IMR-90 (cell line): ENCODE measurements at regions not wholly inside any gene's neighbourhood (a gene's known extent, or its start where the extent isn't known, plus 50 kb on each side); places are given as distances from the start of the nearest gene placed in this dataset.

ENCODE experiments used
- ATAC-seq: fragments of 200-7000 bp; cut with Tn5 transposase; 2 replicates; pipeline ENCODE4 v1.9.1; 2020; ENCODE audit warnings: low read depth, mild to moderate bottlenecking, moderate library complexity
- BruUV-seq: library from RNA; stranded (reverse); fragments of 400-500 nt; replicated peaks from 2 replicates; lab custom pipeline; 2021; lab: Mats Ljungman, UMichigan
- CTCF ChIA-PET: fragments of 300-600 bp; formaldehyde crosslinking; extraction: SDS; loops from one replicate; lab custom pipeline; 2021; ENCODE audit warnings: antibody characterized with exemption; lab: Yijun Ruan, JAX
- POLR2A ChIA-PET: fragments of 300-600 bp; sonication (Branson Sonifier 250); formaldehyde crosslinking; loops from one replicate; lab custom pipeline; 2022; ENCODE audit warnings: antibody characterized with exemption; ENCODE audit not compliant: unreplicated experiment; lab: Charles Lee
- DNase-seq: peaks from one replicate; pipeline ENCODE4 v3.0.0; 2013
- H2AFZ ChIP-seq: replicated peaks from 2 replicates; pipeline ENCODE3; 2013; ENCODE audit warnings: low read length, mild to moderate bottlenecking; ENCODE audit not compliant: poor library complexity
- H2AK5ac ChIP-seq: 2 replicates; pipeline ENCODE4 v1.6.1; 2013; ENCODE audit warnings: low read depth, low read length, inconsistent platforms
- H2AK9ac ChIP-seq: replicated peaks from 2 replicates; pipeline ENCODE3; 2013; ENCODE audit warnings: mild to moderate bottlenecking, low read depth, low read length, moderate library complexity; ENCODE audit not compliant: poor library complexity
- H2BK120ac ChIP-seq: 2 replicates; pipeline ENCODE4 v1.6.1; 2013; ENCODE audit warnings: low read depth, low read length, inconsistent platforms
- H2BK15ac ChIP-seq: 3 replicates; pipeline ENCODE4 v1.6.1; 2013; ENCODE audit warnings: low read depth, low read length, inconsistent platforms
- H2BK20ac ChIP-seq: 2 replicates; pipeline ENCODE4 v1.6.1; 2013; ENCODE audit warnings: low read depth, mild to moderate bottlenecking, inconsistent platforms, low read length, moderate library complexity
- H2BK5ac ChIP-seq: 2 replicates; pipeline ENCODE4 v1.6.1; 2013; ENCODE audit warnings: mild to moderate bottlenecking, low read depth, low read length, inconsistent platforms; ENCODE audit not compliant: poor library complexity, severe bottlenecking
- H3K14ac ChIP-seq: replicated peaks from 2 replicates; pipeline ENCODE4 v1.6.1; 2013; ENCODE audit warnings: low read depth, low read length, inconsistent platforms
- H3K18ac ChIP-seq: 2 replicates; pipeline ENCODE4 v1.6.1; 2013; ENCODE audit warnings: low read depth, low read length, control low read depth
- H3K23ac ChIP-seq: 2 replicates; pipeline ENCODE4 v1.6.1; 2013; ENCODE audit warnings: low read depth, low read length, inconsistent platforms
- H3K27ac ChIP-seq: 2 replicates; pipeline ENCODE4 v1.5.1; 2013; ENCODE audit warnings: mild to moderate bottlenecking, control low read depth, low read length; ENCODE audit not compliant: insufficient read depth
- H3K27me3 ChIP-seq: 2 replicates; pipeline ENCODE4 v1.6.1; 2013; ENCODE audit warnings: low read length; ENCODE audit not compliant: control insufficient read depth, insufficient read depth
- H3K36me3 ChIP-seq: 2 replicates; pipeline ENCODE4 v1.6.1; 2013; ENCODE audit warnings: low read length, mixed read lengths; ENCODE audit not compliant: control insufficient read depth, insufficient read depth
- H3K4ac ChIP-seq: 2 replicates; pipeline ENCODE4 v1.6.1; 2013; ENCODE audit warnings: low read depth, low read length, inconsistent platforms
- H3K4me1 ChIP-seq: 2 replicates; pipeline ENCODE4 v1.6.1; 2013; ENCODE audit warnings: low read length, mixed read lengths; ENCODE audit not compliant: control insufficient read depth, insufficient read depth
- H3K4me2 ChIP-seq: 2 replicates; pipeline ENCODE4 v1.6.1; 2013; ENCODE audit warnings: low read depth, mild to moderate bottlenecking, control low read depth, low read length, moderate library complexity
- H3K4me3 ChIP-seq: 2 replicates; pipeline ENCODE4 v1.5.1; 2013; ENCODE audit warnings: low read depth, mild to moderate bottlenecking, control low read depth, low read length, moderate library complexity; ENCODE audit not compliant: insufficient read depth
- H3K56ac ChIP-seq: 2 replicates; pipeline ENCODE4 v1.6.1; 2013; ENCODE audit warnings: low read length, inconsistent platforms; ENCODE audit not compliant: insufficient read depth; ENCODE audit errors: extremely low read depth
- H3K79me1 ChIP-seq, 2 experiments: 2 replicates each; pipeline ENCODE4 v1.6.1; 2013; ENCODE audit warnings: low read length in 2 of 2, inconsistent platforms in 1 of 2, low read depth in 1 of 2
- H3K9ac ChIP-seq: 2 replicates; pipeline ENCODE4 v1.6.1; 2013; ENCODE audit warnings: low read depth, low read length, control low read depth
- H3K9me1 ChIP-seq: 2 replicates; pipeline ENCODE4 v1.6.1; 2013; ENCODE audit warnings: low read length, inconsistent platforms; ENCODE audit not compliant: insufficient read depth
- H3K9me3 ChIP-seq: 2 replicates; pipeline ENCODE4 v1.6.1; 2013; ENCODE audit warnings: low read length; ENCODE audit not compliant: control insufficient read depth, insufficient read depth
- H4K20me1 ChIP-seq: 2 replicates; pipeline ENCODE4 v1.6.1; 2013; ENCODE audit warnings: low read length, inconsistent platforms; ENCODE audit not compliant: insufficient read depth
- H4K5ac ChIP-seq: 2 replicates; pipeline ENCODE4 v1.6.1; 2013; ENCODE audit warnings: mild to moderate bottlenecking, low read depth, low read length, control low read depth
- H4K8ac ChIP-seq, 2 experiments: 2 replicates each; pipeline ENCODE4 v1.6.1; 2013; ENCODE audit warnings: low read depth in 2 of 2, low read length in 2 of 2, control low read depth in 1 of 2, inconsistent platforms in 1 of 2
- H4K91ac ChIP-seq: 2 replicates; pipeline ENCODE4 v1.6.1; 2013; ENCODE audit warnings: low read depth, low read length, inconsistent platforms; ENCODE audit not compliant: insufficient read depth
- CHD1 ChIP-seq: IDR thresholded peaks from 2 replicates; pipeline ENCODE4 v1.6.1; 2012; ENCODE audit warnings: low read depth, low read length, improper control_type of control experiment
- FOS ChIP-seq: fragments of 150-350 bp; IDR thresholded peaks from 2 replicates; pipeline ENCODE4 v1.6.1; 2016; ENCODE audit warnings: low read depth, low read length
- MAFK ChIP-seq: IDR thresholded peaks from 2 replicates; pipeline ENCODE4 v1.6.1; 2012; ENCODE audit warnings: low read depth, low read length, improper control_type of control experiment
- MXI1 ChIP-seq: IDR thresholded peaks from 2 replicates; pipeline ENCODE4 v1.6.1; 2012; ENCODE audit warnings: low read depth, mild to moderate bottlenecking, low read length, moderate library complexity, borderline replicate concordance
- NFE2L2 ChIP-seq: fragments of 150-350 bp; IDR thresholded peaks from 2 replicates; pipeline ENCODE4 v1.6.1; 2016; ENCODE audit warnings: low read depth, mild to moderate bottlenecking, low read length
- RAD21 ChIP-seq: IDR thresholded peaks from 2 replicates; pipeline ENCODE4 v1.6.1; 2012; ENCODE audit warnings: low read length, improper control_type of control experiment
- RCOR1 ChIP-seq: IDR thresholded peaks from 2 replicates; pipeline ENCODE4 v1.6.1; 2012; ENCODE audit warnings: mild to moderate bottlenecking, low read length, improper control_type of control experiment; ENCODE audit not compliant: insufficient replicate concordance
- WGBS, 2 experiments: methylation state at CpG; one replicate each; pipeline versions ENCODE4 v1.1.5 to v1.1.7; 2013; ENCODE audit warnings: missing lambda C conversion rate in 2 of 2; ENCODE audit not compliant: insufficient read length in 1 of 2; ENCODE audit errors: extremely low coverage in 2 of 2; 5-methylcytosine and 5-hydroxymethylcytosine counted together
- dilution Hi-C: fragments of 300-500 bp; cut with HindIII; formaldehyde crosslinking; loops from one replicate; pipeline ENCODE4 v1.14.3; 2018; ENCODE audit warnings: low sequenced_read_pairs; ENCODE audit not compliant: unreplicated experiment
- in situ Hi-C: fragments of 300-500 bp; cut with MboI; formaldehyde crosslinking; loops from 3 replicates; pipeline ENCODE4 v1.14.3; 2019; ENCODE audit warnings: low sequenced_read_pairs, inconsistent platforms, mixed read lengths
- intact Hi-C: fragments of 100-400 bp; cut with micrococcal nuclease; formaldehyde crosslinking; loops from 2 replicates; pipeline ENCODE4 v1.10.0; 2022
- TF ChIP-seq, protein P1 (sequence below): fragments of 150-350 bp; IDR thresholded peaks from 2 replicates; pipeline ENCODE4 v1.6.1; 2017; ENCODE audit warnings: mild to moderate bottlenecking, antibody characterized with exemption, low read length, low read depth

DNA sequence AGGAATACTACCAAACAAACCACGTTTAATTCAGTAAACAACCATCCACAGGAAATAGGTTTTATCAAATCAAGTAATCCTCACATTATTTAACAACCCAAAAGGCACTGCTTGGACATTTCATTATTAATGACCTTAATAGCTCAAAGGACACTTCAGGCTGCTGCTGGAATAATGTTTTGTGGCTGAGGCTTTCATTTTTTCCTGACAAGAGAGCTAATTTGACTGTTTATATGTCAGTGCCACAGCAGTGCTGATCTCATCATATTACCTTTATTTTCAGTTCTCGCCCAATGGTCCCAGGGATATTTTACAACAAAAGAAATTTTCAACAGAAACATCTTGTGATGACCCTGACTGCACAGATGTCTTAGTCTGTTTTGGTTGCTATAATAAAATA is 589.8 kb upstream of the GRAMD2B start:
- Histone ChIP-seq H3K9ac (no peak overlapping the region), H3K79me1 (no peaks in the 10 kb centered on the region), H4K91ac (no peak overlapping the region), H2BK120ac (no peak overlapping the region), H3K4me1 (no peaks in the 10 kb centered on the region), H2AFZ (no peak overlapping the region), H3K23ac (no peak overlapping the region), H3K27ac (no peak overlapping the region), H3K14ac (no peak overlapping the region), H2AK9ac (no peak overlapping the region), H3K18ac (no peak overlapping the region), H2BK20ac (no peak overlapping the region), H2BK15ac (no peak overlapping the region), H4K20me1 (no peaks in the 10 kb centered on the region), H2BK5ac (no peak overlapping the region), H3K36me3 (no peaks in the 10 kb centered on the region), H2AK5ac (no peak overlapping the region), H3K27me3 (no peaks in the 10 kb centered on the region; the same call in 1 of the 2 replicates), H3K4me3 (no peak overlapping the region), H3K9me1 (no peaks in the 10 kb centered on the region), H3K4ac (no peak overlapping the region), H3K4me2 (no peak overlapping the region), H4K8ac (no peak overlapping the region), H3K9me3 (no peaks in the 10 kb centered on the region), H3K56ac (no peak overlapping the region), H4K5ac (no peak overlapping the region)
- intact Hi-C loops: no loop called here
- ChIA-PET CTCF (interaction anchor here (0.6 kb wide), 1 partner anchor 348 kb away, joined by 3 read pairs; no protein-coding TSS in a partner anchor), POLR2A (no interaction called here)
- no peak for DNase-seq
- in situ Hi-C loops: no loop called here
- dilution Hi-C loops: no loop called here
- ATAC-seq: no peak
- TF ChIP-seq MXI1 (no peak), FOS (no peak), MAFK (no peak), NFE2L2 (no peak), CHD1 (no peak), RCOR1 (no peak), RAD21 (no peak)
- TF ChIP-seq, protein P1, sequence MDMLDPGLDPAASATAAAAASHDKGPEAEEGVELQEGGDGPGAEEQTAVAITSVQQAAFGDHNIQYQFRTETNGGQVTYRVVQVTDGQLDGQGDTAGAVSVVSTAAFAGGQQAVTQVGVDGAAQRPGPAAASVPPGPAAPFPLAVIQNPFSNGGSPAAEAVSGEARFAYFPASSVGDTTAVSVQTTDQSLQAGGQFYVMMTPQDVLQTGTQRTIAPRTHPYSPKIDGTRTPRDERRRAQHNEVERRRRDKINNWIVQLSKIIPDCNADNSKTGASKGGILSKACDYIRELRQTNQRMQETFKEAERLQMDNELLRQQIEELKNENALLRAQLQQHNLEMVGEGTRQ: no peak
- whole genome bisulfite sequencing, 2 experiments: no CpG with 5 or more reads among the region's 2 CpGs
- no TSS peak for BruUV-seq
